Caco-2 (cell line): ENCODE measurements at regions not wholly inside any gene's neighbourhood (a gene's known extent, or its start where the extent isn't known, plus 50 kb on each side); places are given as distances from the start of the nearest gene placed in this dataset.
"Not testable (repeated sequence)": the region's sequence is repeated elsewhere in the genome, so short reads cannot be mapped to it uniquely, and the experiment has no call there.

Source experiments
- BruUV-seq: library from RNA; stranded (reverse); fragments of 400-500 nt; replicated peaks from 2 replicates; lab custom pipeline; 2021; lab: Mats Ljungman, UMichigan
- CTCF ChIA-PET: fragments of 300-600 bp; sonication (Branson Sonifier 250); formaldehyde crosslinking; loops from one replicate; lab custom pipeline; 2022; ENCODE audit warnings: antibody characterized with exemption; lab: Charles Lee
- POLR2A ChIA-PET: fragments of 300-600 bp; sonication (Branson Sonifier 250); formaldehyde crosslinking; loops from one replicate; lab custom pipeline; 2022; ENCODE audit warnings: antibody characterized with exemption; lab: Charles Lee
- DNase-seq, 2 experiments: peaks; one replicate each; pipeline versions ENCODE4 v3.0.0 to v3.0.0-alpha.2; 2020 to 2022
- H3K27me3 ChIP-seq: replicated peaks from 2 replicates; pipeline ENCODE4 v1.6.0; 2011; ENCODE audit warnings: low read length; ENCODE audit not compliant: control insufficient read depth, insufficient read depth
- H3K36me3 ChIP-seq: 2 replicates; pipeline ENCODE4 v1.5.1; 2011; ENCODE audit warnings: low read length; ENCODE audit not compliant: control insufficient read depth, insufficient read depth
- H3K4me1 ChIP-seq: fragments of 250-450 bp; sonication (Bioruptor Pico); 2 replicates; pipeline ENCODE4 v1.5.1; 2020; ENCODE audit warnings: mild to moderate bottlenecking
- H3K4me3 ChIP-seq: 2 replicates; pipeline ENCODE4 v1.5.1; 2011; ENCODE audit warnings: low read depth, mild to moderate bottlenecking, control low read depth, low read length
- H3K9me3 ChIP-seq: fragments of 250-450 bp; sonication (Bioruptor Pico); 2 replicates; pipeline ENCODE4 v1.5.1; 2020; ENCODE audit warnings: mild to moderate bottlenecking, moderate library complexity
- H3K27ac Mint-ChIP-seq: one replicate; pipeline ENCODE4 v1.8.0; 2022; ENCODE audit warnings: mixed read lengths; ENCODE audit not compliant: unreplicated experiment
- H3K27me3 Mint-ChIP-seq: one replicate; pipeline ENCODE4 v1.8.0; 2022; ENCODE audit warnings: mixed read lengths; ENCODE audit not compliant: insufficient read depth, unreplicated experiment
- H3K36me3 Mint-ChIP-seq: one replicate; pipeline ENCODE4 v1.8.0; 2022; ENCODE audit warnings: mild to moderate bottlenecking, mixed read lengths; ENCODE audit not compliant: insufficient read depth, unreplicated experiment
- H3K4me1 Mint-ChIP-seq: one replicate; pipeline ENCODE4 v1.8.0; 2022; ENCODE audit warnings: low read depth, mixed read lengths; ENCODE audit not compliant: unreplicated experiment
- H3K4me3 Mint-ChIP-seq: one replicate; pipeline ENCODE4 v1.8.0; 2022; ENCODE audit warnings: mild to moderate bottlenecking, moderate library complexity, mixed read lengths; ENCODE audit not compliant: unreplicated experiment
- H3K9me3 Mint-ChIP-seq: one replicate; pipeline ENCODE4 v1.8.0; 2022; ENCODE audit warnings: mixed read lengths; ENCODE audit not compliant: unreplicated experiment
- CTCF ChIP-seq, 2 experiments: fragments of 200-600 bp in 1 of 2; IDR thresholded peaks; 1 replicate in 1 of 2; 2 replicates in 1 of 2; pipeline versions ENCODE4 v1.5.1 to v1.8.0; 2011 to 2022; ENCODE audit warnings: antibody characterized with exemption in 1 of 2, control low read depth in 1 of 2, inconsistent platforms in 1 of 2, low read depth in 1 of 2, low read length in 1 of 2, mild to moderate bottlenecking in 1 of 2, moderate library complexity in 1 of 2; ENCODE audit not compliant: insufficient read depth in 1 of 2, severe bottlenecking in 1 of 2, unreplicated experiment in 1 of 2
- intact Hi-C: fragments of 100-400 bp; cut with micrococcal nuclease; formaldehyde crosslinking; loops from one replicate; pipeline ENCODE4 v1.10.0; 2022; ENCODE audit not compliant: unreplicated experiment

- POLR2A ChIA-PET = no interaction called here
- Histone ChIP-seq H3K4me3 (no peak overlapping the region), H3K4me1 (peaks cover 6% of the 10 kb centered on the region; the same call in 1 of the 2 replicates), H3K9me3 (peaks cover 22% of the 10 kb centered on the region), H3K27me3 (no peaks in the 10 kb centered on the region), H3K36me3 (no peaks in the 10 kb centered on the region)
- H3K36me3 Mint-ChIP-seq = no peaks in the 10 kb centered on the region
- no peaks in the 10 kb centered on the region for H3K27me3 Mint-ChIP-seq
- CTCF ChIA-PET = no interaction called here
- DNase-seq = no peak
- no peak overlapping the region for H3K4me3 Mint-ChIP-seq
- TF ChIP-seq CTCF (IDR thresholded peaks at IDR 0.05; ENCODE audit: insufficient read depth in 1 of 2, low read depth in 1 of 2, low read length in 1 of 2, severe bottlenecking in 1 of 2, unreplicated experiment in 1 of 2) = no peak
- peaks cover 20% of the 10 kb centered on the region for H3K4me1 Mint-ChIP-seq
- intact Hi-C loops = no loop called here
- BruUV-seq = no TSS peak
- peaks cover 30% of the 10 kb centered on the region for H3K9me3 Mint-ChIP-seq
- no peak overlapping the region for H3K27ac Mint-ChIP-seq
Measured at GRCh38 chr11:81286959-81287358, 1446.7 kb downstream of the FAM181B start.

GRCh38 chr11:81286550-81286949 lies 1447.1 kb downstream of the FAM181B start:
- no peak overlapping the region for H3K4me3 ChIP-seq

GRCh38 chr11:81280228-81280627 lies 1453.4 kb downstream of the FAM181B start:
- H3K9me3 Mint-ChIP-seq = peaks cover 44% of the 10 kb centered on the region
- POLR2A ChIA-PET, BruUV-seq, H3K4me3 ChIP-seq, DNase-seq, H3K27me3 Mint-ChIP-seq, CTCF ChIA-PET, H3K4me1 ChIP-seq, H3K36me3 Mint-ChIP-seq, H3K4me3 Mint-ChIP-seq, H3K36me3 ChIP-seq, H3K27me3 ChIP-seq, H3K27ac Mint-ChIP-seq, H3K4me1 Mint-ChIP-seq, intact Hi-C loops: not testable (repeated sequence)
- peaks cover 15% of the 10 kb centered on the region for H3K9me3 ChIP-seq

More at GRCh38 chr11:81286550-81286949, 1447.1 kb downstream of the FAM181B start:
- peaks cover 30% of the 10 kb centered on the region for H3K9me3 Mint-ChIP-seq
- no peaks in the 10 kb centered on the region for H3K36me3 Mint-ChIP-seq
- POLR2A ChIA-PET = no interaction called here
- H3K4me1 Mint-ChIP-seq = peaks cover 20% of the 10 kb centered on the region
- no peaks in the 10 kb centered on the region for H3K36me3 ChIP-seq
- no peak for TF ChIP-seq CTCF (IDR thresholded peaks at IDR 0.05; ENCODE audit: insufficient read depth in 1 of 2, low read depth in 1 of 2, low read length in 1 of 2, severe bottlenecking in 1 of 2, unreplicated experiment in 1 of 2)
- intact Hi-C loops = no loop called here
- no peak for DNase-seq
- no TSS peak for BruUV-seq
- H3K4me1 ChIP-seq = peaks cover 6% of the 10 kb centered on the region; the same call in 1 of the 2 replicates
- H3K9me3 ChIP-seq = peaks cover 22% of the 10 kb centered on the region
- H3K27me3 ChIP-seq = no peaks in the 10 kb centered on the region
- CTCF ChIA-PET = no interaction called here
- H3K27me3 Mint-ChIP-seq = no peaks in the 10 kb centered on the region
- H3K27ac Mint-ChIP-seq = no peak overlapping the region
- H3K4me3 Mint-ChIP-seq = no peak overlapping the region

GRCh38 chr11:81278991-81279390 lies 1454.7 kb downstream of the FAM181B start:
- Histone ChIP-seq H3K36me3 (no peaks in the 10 kb centered on the region), H3K4me1 (no peaks in the 10 kb centered on the region), H3K27me3 (no peaks in the 10 kb centered on the region), H3K4me3 (no peak overlapping the region), H3K9me3 (peaks cover 4% of the 10 kb centered on the region; the same call in 1 of the 2 replicates)
- Mint-ChIP-seq H3K27me3 (no peaks in the 10 kb centered on the region), H3K9me3 (peaks cover 31% of the 10 kb centered on the region), H3K36me3 (no peaks in the 10 kb centered on the region), H3K4me1 (no peaks in the 10 kb centered on the region), H3K4me3 (no peak overlapping the region), H3K27ac (no peak overlapping the region)
- ChIA-PET CTCF (no interaction called here), POLR2A (no interaction called here)
- no peak for TF ChIP-seq CTCF (IDR thresholded peaks at IDR 0.05; ENCODE audit: insufficient read depth in 1 of 2, low read depth in 1 of 2, low read length in 1 of 2, severe bottlenecking in 1 of 2, unreplicated experiment in 1 of 2)
- intact Hi-C loops = no loop called here
- BruUV-seq = no TSS peak
- no peak for DNase-seq
